Left ventricle myocardium inferior (tissue), 1 donor: ENCODE measurements at regions not wholly inside any gene's neighbourhood (a gene's known extent, or its start where the extent isn't known, plus 50 kb on each side); places are given as distances from the start of the nearest gene placed in this dataset.

Source experiments
- DNase-seq: peaks from one replicate; pipeline ENCODE4 v3.0.0-alpha.2; 2020
- H3K27ac ChIP-seq: fragments of 200-600 bp; replicated peaks from 2 replicates; pipeline ENCODE4 v1.8.0; 2021
- H3K27me3 ChIP-seq: fragments of 200-600 bp; 2 replicates; pipeline ENCODE4 v1.8.0; 2021; ENCODE audit warnings: low read depth
- H3K36me3 ChIP-seq: fragments of 200-600 bp; 2 replicates; pipeline ENCODE4 v1.8.0; 2021
- H3K4me1 ChIP-seq: fragments of 200-600 bp; 2 replicates; pipeline ENCODE4 v1.8.0; 2021
- H3K4me3 ChIP-seq: fragments of 200-600 bp; 2 replicates; pipeline ENCODE4 v1.8.0; 2021; ENCODE audit warnings: mild to moderate bottlenecking, moderate library complexity
- H3K9me3 ChIP-seq: fragments of 200-600 bp; replicated peaks from 2 replicates; pipeline ENCODE4 v1.8.0; 2021
- intact Hi-C: fragments of 100-400 bp; cut with micrococcal nuclease; formaldehyde crosslinking; loops from one replicate; pipeline ENCODE4 v1.11.0; 2022
- TF ChIP-seq, protein P1 (sequence below): fragments of 200-600 bp; IDR thresholded peaks from 2 replicates; pipeline ENCODE4 v1.8.0; 2021; ENCODE audit warnings: antibody characterized with exemption, mild to moderate bottlenecking, borderline replicate concordance
- donor health status: DM: no; HTN: yes; CAD: no; lungs with severe emphysema.

DNA sequence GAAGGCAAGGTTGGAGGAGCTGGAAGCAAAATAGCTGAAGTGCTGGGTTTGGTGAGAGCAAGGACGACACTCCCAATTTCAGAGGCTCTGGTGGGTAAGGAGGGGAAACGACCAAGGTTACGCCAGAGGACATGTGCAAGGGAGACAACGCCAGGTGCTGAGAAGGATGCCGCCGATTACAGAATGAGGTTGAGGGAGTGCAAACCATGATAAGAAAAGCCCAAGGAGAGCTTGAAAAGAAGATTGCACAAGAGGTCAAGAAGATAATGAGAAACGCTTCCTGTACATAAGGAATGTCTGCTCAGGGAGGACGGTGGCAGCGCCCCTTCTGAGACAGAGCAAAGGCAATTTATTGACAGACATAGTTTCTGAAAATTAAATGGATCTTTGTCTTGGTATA, 382.0 kb upstream of the PROX1 start:
- DNase-seq, result no peak
- Histone ChIP-seq H3K9me3 (no peaks in the 10 kb centered on the region), H3K27me3 (no peaks in the 10 kb centered on the region), H3K4me3 (no peak overlapping the region), H3K36me3 (no peaks in the 10 kb centered on the region), H3K4me1 (peaks cover 9% of the 10 kb centered on the region), H3K27ac (no peak overlapping the region)
- intact Hi-C loops, result no loop called here
- TF ChIP-seq, protein P1, sequence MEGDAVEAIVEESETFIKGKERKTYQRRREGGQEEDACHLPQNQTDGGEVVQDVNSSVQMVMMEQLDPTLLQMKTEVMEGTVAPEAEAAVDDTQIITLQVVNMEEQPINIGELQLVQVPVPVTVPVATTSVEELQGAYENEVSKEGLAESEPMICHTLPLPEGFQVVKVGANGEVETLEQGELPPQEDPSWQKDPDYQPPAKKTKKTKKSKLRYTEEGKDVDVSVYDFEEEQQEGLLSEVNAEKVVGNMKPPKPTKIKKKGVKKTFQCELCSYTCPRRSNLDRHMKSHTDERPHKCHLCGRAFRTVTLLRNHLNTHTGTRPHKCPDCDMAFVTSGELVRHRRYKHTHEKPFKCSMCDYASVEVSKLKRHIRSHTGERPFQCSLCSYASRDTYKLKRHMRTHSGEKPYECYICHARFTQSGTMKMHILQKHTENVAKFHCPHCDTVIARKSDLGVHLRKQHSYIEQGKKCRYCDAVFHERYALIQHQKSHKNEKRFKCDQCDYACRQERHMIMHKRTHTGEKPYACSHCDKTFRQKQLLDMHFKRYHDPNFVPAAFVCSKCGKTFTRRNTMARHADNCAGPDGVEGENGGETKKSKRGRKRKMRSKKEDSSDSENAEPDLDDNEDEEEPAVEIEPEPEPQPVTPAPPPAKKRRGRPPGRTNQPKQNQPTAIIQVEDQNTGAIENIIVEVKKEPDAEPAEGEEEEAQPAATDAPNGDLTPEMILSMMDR, result no peak

DNA sequence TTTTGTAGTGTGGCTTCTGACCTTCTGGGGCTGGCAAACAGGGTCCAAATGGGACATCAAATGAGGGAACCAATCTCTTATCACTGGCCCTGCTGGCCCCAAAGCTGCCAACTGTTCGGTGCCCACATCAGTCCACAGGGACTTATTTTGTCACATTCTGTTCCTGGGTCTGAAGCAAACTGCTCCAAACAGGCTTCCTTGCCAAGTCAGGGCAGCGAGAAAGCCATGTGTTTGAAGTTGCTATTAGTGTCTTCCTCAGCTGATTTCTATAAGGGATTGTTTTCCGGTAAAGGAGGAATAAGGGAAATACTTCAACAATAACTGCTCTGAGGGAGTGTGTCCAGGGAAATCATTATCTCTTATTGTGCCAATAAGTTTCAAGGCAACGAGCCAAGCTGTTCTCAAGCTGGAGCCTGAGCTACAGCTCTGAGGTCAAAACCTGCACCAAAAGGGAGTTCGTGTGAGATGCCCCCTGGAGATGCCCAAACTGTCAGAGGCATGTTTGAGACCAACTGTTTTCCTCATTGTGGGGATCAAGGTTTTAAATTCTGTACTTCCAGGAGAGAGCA, 381.4 kb upstream of the PROX1 start:
- H3K9me3 ChIP-seq, result no peaks in the 10 kb centered on the region
- TF ChIP-seq, protein P1, result no peak
- peak; percentile 22 for DNase-seq
- H3K4me3 ChIP-seq, result no peak overlapping the region
- H3K36me3 ChIP-seq, result no peaks in the 10 kb centered on the region
- intact Hi-C loops, result no loop called here
- no peak overlapping the region for H3K27ac ChIP-seq
- peaks cover 4% of the 10 kb centered on the region for H3K27me3 ChIP-seq
- peaks cover 9% of the 10 kb centered on the region for H3K4me1 ChIP-seq

DNA sequence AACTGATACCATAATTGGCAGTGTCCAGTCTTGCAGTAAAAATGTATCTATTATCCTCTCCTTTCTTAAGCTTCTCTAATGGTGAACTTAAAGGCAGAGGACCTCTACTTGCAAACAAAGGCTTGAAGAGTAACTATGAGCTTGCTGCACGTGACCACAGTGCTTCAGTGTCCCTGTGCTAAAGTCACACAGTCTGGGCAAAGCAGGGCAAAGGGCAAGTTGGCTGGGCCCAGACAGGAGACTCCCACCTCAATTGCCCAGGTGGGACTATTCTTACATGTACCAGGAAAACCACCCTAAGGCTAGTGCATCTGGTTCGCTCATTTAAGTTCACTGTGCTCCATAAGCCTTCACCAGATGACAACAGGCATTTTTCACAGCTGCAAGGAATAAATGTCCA, 374.2 kb upstream of the PROX1 start:
- no peak overlapping the region for H3K27ac ChIP-seq
- peaks cover 33% of the 10 kb centered on the region for H3K27me3 ChIP-seq
- H3K9me3 ChIP-seq, result no peaks in the 10 kb centered on the region
- TF ChIP-seq, protein P1, result no peak
- H3K36me3 ChIP-seq, result no peaks in the 10 kb centered on the region
- no peak overlapping the region for H3K4me3 ChIP-seq
- H3K4me1 ChIP-seq, result no peaks in the 10 kb centered on the region
- intact Hi-C loops, result no loop called here
- DNase-seq, result no peak

DNA sequence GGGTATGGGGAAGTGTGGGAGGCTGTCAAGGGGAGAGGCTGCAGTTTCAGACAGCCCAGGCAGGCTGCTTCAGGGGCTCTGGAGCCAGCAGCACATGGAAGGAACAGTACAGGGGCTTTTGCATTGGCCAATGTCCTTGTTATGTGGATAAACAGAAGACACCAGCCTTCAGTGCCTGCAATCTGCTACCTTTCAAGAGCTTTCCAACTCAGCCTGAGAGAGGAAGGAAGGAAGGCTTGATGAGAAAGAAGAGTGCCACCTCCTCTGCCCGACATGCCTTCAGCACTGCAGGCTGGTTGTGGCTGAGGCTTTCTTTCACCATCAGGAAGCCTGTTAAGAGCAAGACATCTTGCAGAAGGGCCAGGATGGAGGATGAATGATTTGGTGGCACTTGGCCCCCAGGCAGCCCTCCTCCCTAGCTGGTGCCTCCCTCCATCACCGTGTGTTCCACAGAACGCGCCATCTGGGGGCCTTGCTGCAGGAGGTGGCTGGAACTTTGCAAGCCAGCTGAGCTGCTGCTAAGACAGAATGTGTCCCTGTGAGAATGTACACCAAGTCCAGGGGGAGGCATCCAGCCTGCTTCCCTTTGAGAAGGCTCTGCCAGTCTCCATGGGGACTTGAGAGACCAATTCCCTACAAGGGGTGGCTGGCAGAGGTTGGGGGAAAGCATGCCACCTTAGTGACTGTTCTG, 372.4 kb upstream of the PROX1 start:
- intact Hi-C loops, result no loop called here
- DNase-seq, result no peak
- TF ChIP-seq, protein P1, result no peak

DNA sequence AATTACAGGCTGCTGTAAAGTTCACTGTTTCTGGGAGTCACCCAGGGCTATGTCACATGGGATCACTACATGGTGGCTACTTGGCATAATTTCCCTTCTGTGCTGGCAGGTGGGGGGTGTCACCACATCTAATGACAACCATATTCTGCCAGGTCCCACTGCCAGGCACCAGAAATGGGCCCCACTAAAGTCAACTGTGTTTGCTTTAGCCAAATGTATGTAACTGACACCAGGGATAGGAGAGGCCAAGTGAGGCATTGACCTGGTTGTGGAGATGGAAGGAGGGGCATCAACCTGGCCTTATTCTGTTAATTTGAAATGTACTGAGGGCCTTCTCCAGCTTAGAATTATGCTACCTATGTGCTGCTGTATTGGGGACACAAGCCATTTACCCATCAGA, 370.6 kb upstream of the PROX1 start:
- TF ChIP-seq, protein P1, result no peak
- Histone ChIP-seq H3K9me3 (no peaks in the 10 kb centered on the region), H3K4me3 (no peak overlapping the region), H3K4me1 (peaks cover 6% of the 10 kb centered on the region), H3K27me3 (peaks cover 21% of the 10 kb centered on the region), H3K36me3 (no peaks in the 10 kb centered on the region), H3K27ac (no peak overlapping the region)
- intact Hi-C loops, result no loop called here
- no peak for DNase-seq

More for the DNA sequence above, 372.4 kb upstream of the PROX1 start:
- H3K4me1 ChIP-seq, result no peaks in the 10 kb centered on the region
- no peaks in the 10 kb centered on the region for H3K36me3 ChIP-seq
- no peak overlapping the region for H3K4me3 ChIP-seq
- H3K9me3 ChIP-seq, result no peaks in the 10 kb centered on the region
- H3K27ac ChIP-seq, result no peak overlapping the region
- H3K27me3 ChIP-seq, result peaks cover 33% of the 10 kb centered on the region
